22Rv1 (cell line): ENCODE measurements at regions not wholly inside any gene's neighbourhood (a gene's known extent, or its start where the extent isn't known, plus 50 kb on each side); places are given as distances from the start of the nearest gene placed in this dataset.

Experiments
- CTCF ChIP-seq: fragments of 450-650 bp; IDR thresholded peaks from 2 replicates; pipeline ENCODE4 v1.5.1; 2017; ENCODE audit warnings: mild to moderate bottlenecking
- ZFX ChIP-seq: fragments of 450-650 bp; IDR thresholded peaks from 2 replicates; pipeline ENCODE4 v1.6.1; 2017; ENCODE audit warnings: antibody characterized with exemption, borderline replicate concordance

- TF ChIP-seq CTCF, result no peak
- TF ChIP-seq ZFX, result no peak
These were observed 607.4 kb downstream of the KIF4B start for GRCh38 chr5:155620821-155621410.
